ENCODE measurements at regions not wholly inside any gene's neighbourhood (a gene's known extent, or its start where the extent isn't known, plus 50 kb on each side); places are given as distances from the start of the nearest gene placed in this dataset.

DNA sequence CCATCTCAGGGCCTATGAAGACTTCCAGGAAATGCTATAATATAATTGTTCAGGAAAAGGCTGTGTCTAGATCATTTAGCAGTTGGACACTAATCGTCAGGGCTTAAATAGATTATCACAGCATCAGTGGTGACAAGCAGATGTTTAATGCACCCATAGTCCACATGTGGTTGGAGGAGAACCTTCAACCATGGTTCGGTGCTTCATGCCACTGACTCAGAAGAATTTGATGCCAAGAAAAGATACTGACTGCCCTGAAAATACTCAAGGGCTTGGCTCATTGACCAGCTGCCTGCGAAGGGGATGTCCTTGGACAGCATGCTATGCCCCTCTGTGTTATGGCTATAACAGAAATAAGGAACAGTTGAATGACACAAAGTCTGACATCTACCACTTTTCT lies 175.7 kb downstream of the HHIPL2 start:
- H3K27ac Mint-ChIP-seq = no peak overlapping the region
- TF ChIP-seq, protein P1, sequence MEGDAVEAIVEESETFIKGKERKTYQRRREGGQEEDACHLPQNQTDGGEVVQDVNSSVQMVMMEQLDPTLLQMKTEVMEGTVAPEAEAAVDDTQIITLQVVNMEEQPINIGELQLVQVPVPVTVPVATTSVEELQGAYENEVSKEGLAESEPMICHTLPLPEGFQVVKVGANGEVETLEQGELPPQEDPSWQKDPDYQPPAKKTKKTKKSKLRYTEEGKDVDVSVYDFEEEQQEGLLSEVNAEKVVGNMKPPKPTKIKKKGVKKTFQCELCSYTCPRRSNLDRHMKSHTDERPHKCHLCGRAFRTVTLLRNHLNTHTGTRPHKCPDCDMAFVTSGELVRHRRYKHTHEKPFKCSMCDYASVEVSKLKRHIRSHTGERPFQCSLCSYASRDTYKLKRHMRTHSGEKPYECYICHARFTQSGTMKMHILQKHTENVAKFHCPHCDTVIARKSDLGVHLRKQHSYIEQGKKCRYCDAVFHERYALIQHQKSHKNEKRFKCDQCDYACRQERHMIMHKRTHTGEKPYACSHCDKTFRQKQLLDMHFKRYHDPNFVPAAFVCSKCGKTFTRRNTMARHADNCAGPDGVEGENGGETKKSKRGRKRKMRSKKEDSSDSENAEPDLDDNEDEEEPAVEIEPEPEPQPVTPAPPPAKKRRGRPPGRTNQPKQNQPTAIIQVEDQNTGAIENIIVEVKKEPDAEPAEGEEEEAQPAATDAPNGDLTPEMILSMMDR (conservative IDR thresholded peaks at IDR 0.05) = no peak
- Histone ChIP-seq H4K20me1 (ENCODE audit: control insufficient read depth, insufficient read depth, insufficient read length) (no peaks in the 10 kb centered on the region), H3K79me2 (ENCODE audit: insufficient read depth, low read length) (no peaks in the 10 kb centered on the region), H3K79me1 (ENCODE audit: insufficient read depth, low read depth, low read length, poor library complexity, severe bottlenecking) (no peaks in the 10 kb centered on the region), H3K23ac (ENCODE audit: insufficient read length, low read depth, low read length) (no peak overlapping the region), H2BK12ac (ENCODE audit: insufficient read length, low read depth, low read length) (no peak overlapping the region), H3T11ph (ENCODE audit: low read length) (no peak overlapping the region), H3K4me2 (ENCODE audit: insufficient read depth, insufficient read length, low read length) (no peak overlapping the region), H4K8ac (replicated peaks; ENCODE audit: insufficient read length, low read depth, low read length) (no peak overlapping the region), H3K4ac (ENCODE audit: low read depth, low read length) (no peak overlapping the region), H2BK120ac (ENCODE audit: low read depth, low read length, poor library complexity, severe bottlenecking) (no peak overlapping the region), H2AFZ (ENCODE audit: low read length) (no peak overlapping the region), H3K9ac (ENCODE audit: extremely low read depth, insufficient read length, low read length) (no peak overlapping the region), H3K4me1 (ENCODE audit: insufficient read depth, low read length) (no peaks in the 10 kb centered on the region), H2BK5ac (ENCODE audit: insufficient read length, low read length) (no peak overlapping the region), H2BK20ac (ENCODE audit: low read depth, low read length, poor library complexity, severe bottlenecking) (no peak overlapping the region), H4K5ac (ENCODE audit: insufficient read length, low read depth, low read length) (no peak overlapping the region), H3K56ac (ENCODE audit: insufficient read length, low read depth, low read length) (no peak overlapping the region), H2AK5ac (ENCODE audit: insufficient read length, low read length) (no peak overlapping the region), H3K14ac (ENCODE audit: insufficient read depth, low read length) (no peak overlapping the region), H3K27me3 (ENCODE audit: insufficient read depth, low read length) (no peaks in the 10 kb centered on the region), H3K18ac (ENCODE audit: insufficient read length, low read depth, low read length) (no peak overlapping the region), H2BK15ac (ENCODE audit: low read depth, low read length) (no peak overlapping the region), H4K91ac (ENCODE audit: insufficient read length, low read depth, low read length) (no peak overlapping the region), H3K27ac (ENCODE audit: insufficient read length, low read depth, low read length) (no peak overlapping the region), H3K23me2 (ENCODE audit: insufficient read length, low read depth, low read length, poor library complexity, severe bottlenecking) (no peaks in the 10 kb centered on the region), H3K9me3 (ENCODE audit: control insufficient read depth, low read depth, low read length) (no peaks in the 10 kb centered on the region)
- H3K4me3 Mint-ChIP-seq = no peak overlapping the region
- DNase-seq = no peak
- no peaks in the 10 kb centered on the region; the same call in 1 of the 2 replicates for H3K27me3 Mint-ChIP-seq (ENCODE audit: low read depth)
- no peaks in the 10 kb centered on the region for H3K36me3 Mint-ChIP-seq (ENCODE audit: insufficient read depth in 1 of 3, low read depth in 3 of 3)
- H3K9me3 Mint-ChIP-seq = no peaks in the 10 kb centered on the region
- WGBS (ENCODE audit: extremely low coverage, insufficient read length, low lambda C conversion rate) = no CpG with 5 or more reads among the region's 3 CpGs
- peaks cover 11% of the 10 kb centered on the region in 2 experiments; a peak in 3 of 4 replicates for H3K4me1 Mint-ChIP-seq
